NCI-H2196 treated with DMSO at 0.1 percent for 48 hours (cell line): ENCODE measurements at regions not wholly inside any gene's neighbourhood (a gene's known extent, or its start where the extent isn't known, plus 50 kb on each side); places are given as distances from the start of the nearest gene placed in this dataset.
"Not testable (repeated sequence)": the region's sequence is repeated elsewhere in the genome, so short reads cannot be mapped to it uniquely, and the experiment has no call there.

Experiments
- DNase-seq: peaks from one replicate; lab custom pipeline; 2025; ENCODE audit not compliant: unreplicated experiment; lab: John Stamatoyannopoulos, UW

DNA sequence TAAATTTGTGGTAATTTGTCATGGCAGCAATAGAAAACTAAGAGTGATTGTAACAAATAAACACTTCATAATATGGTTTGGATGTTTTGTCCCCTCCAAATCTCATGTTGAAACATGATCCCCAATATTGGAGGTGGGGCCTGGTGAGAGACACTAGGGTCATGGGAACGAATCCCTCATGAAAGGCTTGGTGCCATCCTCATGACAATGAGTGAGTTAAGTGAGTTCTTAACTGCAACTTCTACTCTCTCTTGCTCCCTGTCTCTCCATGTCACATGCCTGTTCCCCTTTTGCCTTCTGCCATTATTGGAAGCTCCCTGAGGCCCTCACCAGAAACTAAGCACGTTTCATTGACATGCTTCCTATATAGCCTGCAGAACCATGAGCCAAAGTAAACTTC lies 1233.2 kb downstream of the OLFM4 start:
- no peak for DNase-seq

DNA sequence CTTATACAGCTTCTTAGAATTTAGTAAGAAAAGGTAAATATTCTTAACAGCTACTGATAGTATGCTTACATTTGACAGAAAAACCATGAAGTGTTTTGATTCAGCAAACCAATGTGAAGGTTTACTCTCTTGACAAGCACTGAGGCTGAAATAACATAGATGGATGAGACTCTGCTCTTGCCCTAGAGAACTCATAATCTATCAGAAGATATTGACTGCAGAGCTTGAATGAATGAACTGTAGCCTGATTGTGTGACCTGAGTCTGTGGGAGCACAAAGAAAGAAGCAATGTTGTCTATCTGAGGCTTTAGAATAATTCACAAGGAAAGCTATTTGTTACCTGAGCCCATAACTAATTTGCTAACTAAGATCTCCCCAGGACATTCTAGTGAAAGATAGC lies 1235.3 kb downstream of the OLFM4 start:
- DNase-seq, result no peak

DNA sequence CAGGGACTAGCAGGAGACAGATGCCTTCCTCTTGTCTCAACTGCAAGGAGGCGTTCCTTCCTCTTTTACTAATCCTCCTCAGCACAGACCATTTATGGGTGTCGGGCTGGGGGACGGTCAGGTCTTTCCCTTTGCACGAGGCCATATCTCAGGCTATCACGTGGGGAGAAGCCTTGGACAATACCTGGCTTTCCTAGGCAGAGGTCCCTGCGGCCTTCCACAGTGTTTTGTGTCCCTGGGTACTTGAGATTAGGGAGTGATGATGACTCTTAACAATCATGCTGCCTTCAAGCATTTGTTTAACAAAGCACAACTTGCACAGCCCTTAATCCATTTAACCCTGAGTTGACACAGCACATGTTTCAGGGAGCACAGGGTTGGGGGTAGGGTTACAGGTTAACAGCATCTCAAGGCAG lies 1238.6 kb downstream of the OLFM4 start:
- not testable (repeated sequence) for DNase-seq

DNA sequence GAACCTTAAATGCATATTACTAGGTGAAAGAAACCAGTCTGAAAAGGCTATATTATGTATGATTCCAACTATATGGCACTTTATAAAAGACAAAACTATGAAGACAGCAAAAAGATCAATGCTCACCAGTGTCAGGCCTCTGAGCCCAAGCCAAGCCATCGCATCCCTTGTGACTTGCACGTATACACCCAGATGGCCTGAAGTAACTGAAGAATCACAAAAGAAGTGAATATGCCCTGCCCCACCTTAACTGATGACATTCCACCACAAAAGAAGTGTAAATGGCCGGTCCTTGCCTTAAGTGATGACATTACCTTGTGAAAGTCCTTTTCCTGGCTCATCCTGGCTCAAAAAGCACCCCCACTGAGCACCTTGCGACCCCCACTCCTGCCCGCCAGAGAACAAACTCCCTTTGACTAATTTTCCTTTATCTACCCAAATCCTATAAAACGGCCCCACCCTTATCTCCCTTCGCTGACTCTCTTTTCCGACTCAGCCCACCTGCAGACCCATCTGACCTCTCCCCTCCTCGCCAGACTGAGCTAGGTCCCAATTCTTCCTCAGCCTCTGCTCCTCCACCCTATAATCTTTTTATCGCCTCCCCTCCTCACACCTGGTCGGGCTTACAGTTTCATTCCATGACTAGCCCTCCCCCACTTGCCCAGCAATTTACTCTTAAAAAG lies 1239.5 kb downstream of the OLFM4 start:
- not testable (repeated sequence) for DNase-seq

DNA sequence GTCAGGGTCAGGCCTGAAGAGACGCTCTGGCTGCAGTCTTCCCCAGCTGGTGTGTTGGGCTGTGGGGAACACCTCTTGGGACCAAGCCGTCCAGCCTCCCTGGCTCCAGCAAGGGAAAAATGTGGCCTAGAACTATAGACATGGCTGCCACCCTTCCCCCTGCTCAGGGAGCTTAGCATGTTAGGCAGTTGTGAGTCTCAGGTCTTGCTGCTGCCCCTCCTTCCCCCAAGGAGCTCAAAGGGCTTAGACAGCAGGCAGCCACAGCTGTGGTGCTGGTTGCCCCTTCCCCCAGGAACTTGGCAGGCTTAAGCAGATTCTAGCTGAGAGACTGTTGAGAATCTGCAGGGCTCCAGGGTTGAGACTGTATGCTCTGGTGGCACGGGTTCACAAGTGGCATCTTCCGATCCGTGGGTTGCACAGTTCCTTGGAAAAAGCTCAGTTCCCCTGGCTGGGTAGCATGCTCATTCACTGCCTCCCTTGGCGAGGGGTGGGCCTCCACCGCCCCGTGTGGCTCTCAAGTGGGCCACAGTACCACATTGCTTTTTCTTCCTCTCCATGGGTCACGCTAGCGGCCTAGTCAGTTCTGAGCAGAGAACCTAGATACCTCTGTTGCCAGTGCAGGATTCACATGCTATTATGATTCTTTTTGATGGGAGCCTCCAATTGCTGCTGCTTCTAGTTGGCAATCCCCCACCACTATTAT lies 1258.6 kb downstream of the OLFM4 start:
- no peak for DNase-seq

DNA sequence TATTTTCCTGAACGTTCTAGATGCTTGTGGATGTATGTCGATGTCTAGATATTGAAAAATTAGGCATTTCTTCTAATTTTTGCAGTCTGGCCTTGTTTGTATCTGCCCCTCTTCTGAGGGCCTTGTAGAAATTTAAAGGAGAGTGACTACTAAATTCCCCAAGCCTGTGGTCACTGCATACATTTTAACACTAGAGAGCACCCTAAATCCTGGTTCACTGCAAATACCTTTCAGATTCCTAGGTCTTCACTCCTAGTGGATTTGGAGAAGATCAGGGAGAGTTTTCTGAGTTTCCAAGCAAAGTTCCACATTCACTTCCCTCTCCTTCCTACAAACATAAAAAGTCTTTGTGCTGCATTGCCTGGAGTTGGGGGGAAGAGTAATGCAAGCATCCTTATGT lies 1272.5 kb downstream of the OLFM4 start:
- no peak for DNase-seq

DNA sequence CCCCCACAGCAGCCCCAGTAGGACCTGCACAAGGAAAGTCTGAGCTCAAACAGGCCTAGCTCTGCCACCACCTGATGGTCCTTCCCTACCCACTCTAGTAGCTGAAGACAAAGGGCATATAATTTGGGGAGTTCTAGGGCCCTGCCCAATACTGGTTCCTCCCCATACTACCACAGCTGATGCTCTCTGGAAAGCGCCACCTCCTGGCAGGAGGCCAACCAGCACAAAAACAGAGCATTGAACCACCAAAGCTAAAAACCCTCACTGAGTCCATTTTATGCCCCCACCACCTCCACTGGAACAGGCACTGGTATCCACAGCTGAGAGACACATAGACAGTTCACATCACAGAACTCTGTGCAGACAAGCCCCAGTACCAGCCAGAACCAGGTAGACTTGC lies 1276.8 kb downstream of the OLFM4 start:
- DNase-seq, result no peak

DNA sequence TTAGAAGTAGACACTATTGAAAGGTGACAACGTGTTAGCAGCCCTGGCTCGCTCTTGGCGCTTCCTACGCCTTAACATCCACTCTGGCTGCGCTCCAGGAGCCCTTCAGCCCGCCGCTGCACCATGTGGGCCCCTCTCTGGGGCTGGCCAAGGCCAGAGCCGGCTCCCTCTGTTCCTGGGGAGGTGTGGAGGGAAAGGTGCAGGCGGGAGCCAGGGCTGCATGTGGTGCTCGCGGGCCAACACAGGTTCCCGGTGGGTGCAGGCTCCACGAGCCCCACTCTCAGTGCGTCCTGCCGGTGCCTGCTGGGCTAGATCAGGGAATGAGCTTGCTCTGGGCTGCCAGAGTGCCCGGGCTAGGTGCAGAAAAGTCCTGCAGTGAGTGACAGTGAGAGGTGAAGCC lies 1284.3 kb downstream of the OLFM4 start:
- no peak for DNase-seq

DNA sequence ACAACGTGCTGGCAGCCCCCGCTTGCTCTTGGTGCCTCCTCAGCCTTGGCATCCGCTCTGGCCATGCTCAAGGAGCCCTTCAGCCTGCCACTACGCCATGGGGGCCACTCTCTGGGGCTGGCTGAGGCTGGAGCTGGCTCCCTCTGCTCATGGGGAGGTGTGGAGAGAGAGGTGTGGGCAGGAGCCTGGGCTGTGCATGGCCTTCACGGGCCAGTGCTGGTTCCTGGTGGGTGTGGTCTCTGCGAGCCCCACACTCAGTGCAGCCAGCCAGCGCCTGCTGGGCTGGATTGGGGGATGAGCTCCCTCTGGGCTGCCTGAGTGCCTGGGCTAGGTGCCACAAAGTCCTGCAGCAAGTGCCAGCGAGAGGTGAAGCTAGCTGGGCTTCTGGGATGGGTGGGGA lies 1289.1 kb downstream of the OLFM4 start:
- no peak for DNase-seq

DNA sequence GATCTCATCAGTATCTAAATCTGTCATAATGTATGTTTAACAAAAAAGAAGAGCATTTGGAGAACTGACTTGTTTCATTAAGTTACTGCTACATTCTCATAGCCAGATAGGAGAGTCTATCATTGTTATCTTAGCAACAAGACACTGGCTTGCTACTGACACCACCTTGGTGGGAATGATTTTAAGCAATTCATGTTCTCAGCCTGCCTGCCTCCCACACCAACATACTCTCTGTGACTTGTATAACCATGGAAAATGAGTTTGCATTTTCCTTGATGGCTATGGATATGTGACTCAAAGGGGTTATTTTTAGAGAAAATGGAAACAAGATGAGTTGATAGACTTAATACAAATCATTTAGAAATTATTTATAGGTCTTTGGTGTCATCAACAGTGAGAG lies 1308.9 kb downstream of the OLFM4 start:
- DNase-seq, result no peak

DNA sequence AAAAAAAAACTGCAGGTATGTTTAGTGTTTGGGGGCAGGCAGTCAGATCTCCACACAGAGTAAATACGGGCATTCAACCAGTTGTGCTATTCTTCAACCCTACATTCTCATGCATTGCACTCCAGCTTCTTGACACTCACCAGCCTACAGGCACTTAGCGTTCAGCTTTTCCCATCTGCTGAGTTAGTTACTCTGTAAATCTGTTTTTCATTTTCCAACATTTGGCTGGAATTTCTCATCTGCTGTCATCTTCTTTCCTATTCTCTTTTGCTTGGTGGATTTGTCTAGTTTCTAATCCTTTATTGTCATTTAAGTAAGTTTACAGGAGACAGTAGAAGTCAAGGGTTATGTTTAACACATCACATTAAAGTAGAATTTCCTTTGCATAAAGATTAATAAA lies 1318.9 kb downstream of the OLFM4 start:
- no peak for DNase-seq

DNA sequence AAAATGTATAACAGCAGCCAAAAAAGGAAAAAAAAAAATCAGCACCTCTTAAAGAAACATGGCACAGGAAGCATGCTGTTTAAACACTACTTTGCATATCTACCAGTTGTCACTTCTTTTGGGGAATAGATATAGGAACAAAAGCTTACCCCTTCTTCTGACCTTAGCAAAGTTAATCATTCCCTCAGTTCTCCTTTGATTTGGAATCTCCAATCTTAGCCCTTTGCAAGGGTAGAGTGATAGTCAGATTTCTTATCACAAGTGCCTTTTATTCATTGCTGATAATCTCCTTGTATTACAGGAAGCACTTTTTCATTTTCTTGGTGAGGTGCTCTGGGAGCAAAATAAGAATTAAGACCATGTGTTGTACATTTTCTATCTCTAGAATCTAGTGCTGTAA lies 1327.6 kb downstream of the OLFM4 start:
- no peak for DNase-seq

DNA sequence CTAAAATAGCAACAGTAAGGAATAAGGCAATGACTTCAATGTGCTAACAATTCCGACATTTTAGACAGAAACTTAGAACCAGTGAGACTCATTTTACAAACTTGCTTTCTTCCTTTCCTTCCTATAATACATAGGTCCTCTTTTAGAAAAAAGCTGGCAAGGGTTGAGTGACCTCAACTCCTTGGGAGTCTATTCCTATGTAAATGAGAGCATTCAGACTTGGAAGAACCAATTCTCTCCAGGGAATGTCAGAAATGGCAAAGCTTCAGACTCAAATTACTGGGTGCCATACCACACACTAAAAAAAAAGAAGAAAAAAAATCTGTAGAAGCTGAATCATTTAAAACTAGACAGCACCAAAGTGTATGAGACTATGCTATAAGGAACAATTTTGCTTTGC lies 1328.2 kb downstream of the OLFM4 start:
- no peak for DNase-seq

DNA sequence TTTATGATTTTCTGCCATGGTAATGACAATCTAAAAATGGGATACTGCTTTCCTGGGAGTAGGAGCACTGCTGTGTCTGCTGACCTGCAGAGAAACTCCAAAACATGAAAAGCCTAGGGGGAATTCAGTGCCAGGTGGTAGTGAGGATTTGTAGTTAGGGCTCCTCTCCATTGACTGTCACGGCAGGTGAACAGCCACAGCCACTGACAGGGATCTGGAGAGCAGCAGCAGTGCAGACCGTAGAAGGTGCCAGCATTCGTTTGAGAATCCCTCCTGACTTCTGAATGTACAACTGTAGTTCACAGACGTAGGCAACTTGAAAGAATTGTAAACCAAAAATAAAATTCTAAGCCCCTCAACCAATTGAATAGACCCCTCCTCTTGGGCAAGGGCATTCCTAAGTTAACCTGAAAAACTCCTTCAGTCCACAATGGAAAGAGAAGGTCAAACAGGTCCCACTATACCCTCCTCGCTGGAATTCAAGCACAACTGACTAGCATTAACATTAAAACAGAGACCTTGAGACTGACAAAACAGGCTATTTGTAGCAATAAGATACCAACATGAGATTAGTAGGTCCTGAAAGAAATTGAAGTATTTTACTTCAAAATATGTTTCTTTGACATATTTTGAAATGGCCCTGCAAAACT lies 1328.8 kb downstream of the OLFM4 start:
- no peak for DNase-seq

DNA sequence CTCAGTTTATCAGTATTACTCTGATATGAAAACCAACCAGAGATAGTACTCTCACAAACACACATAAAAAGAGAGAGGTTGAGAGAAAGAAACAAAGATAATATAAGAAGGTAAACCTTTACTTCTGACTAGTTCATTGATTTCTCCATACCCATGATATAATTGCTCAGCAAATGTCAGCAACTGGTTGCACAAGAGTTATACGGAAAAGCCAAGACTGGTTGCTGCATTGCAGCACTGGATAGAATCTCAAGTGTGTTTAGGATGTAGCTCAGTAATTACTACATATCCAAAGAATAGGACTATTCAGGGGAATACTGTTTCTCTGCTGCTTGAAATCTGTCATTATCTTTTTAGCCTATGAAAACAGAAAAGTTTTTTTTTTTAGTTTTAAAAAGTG lies 1332.8 kb downstream of the OLFM4 start:
- no peak for DNase-seq

DNA sequence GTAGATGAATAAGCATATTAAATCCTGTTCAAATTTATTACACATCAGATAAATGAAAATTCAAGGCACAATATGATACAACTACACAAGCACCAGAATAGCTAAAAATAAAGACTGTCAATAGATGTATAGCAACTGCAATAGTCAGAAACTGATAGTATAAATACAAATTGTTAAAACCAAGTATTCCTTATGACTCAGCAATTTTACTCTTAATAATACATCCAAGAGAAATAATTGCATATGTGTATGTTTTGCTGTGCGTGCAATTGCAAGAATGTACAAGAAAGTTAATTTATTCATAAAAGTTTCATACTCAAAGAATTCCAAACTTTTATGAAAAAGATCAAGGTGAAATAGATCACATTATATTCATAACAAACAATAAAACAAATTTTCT lies 1338.1 kb downstream of the OLFM4 start:
- DNase-seq, result no peak

DNA sequence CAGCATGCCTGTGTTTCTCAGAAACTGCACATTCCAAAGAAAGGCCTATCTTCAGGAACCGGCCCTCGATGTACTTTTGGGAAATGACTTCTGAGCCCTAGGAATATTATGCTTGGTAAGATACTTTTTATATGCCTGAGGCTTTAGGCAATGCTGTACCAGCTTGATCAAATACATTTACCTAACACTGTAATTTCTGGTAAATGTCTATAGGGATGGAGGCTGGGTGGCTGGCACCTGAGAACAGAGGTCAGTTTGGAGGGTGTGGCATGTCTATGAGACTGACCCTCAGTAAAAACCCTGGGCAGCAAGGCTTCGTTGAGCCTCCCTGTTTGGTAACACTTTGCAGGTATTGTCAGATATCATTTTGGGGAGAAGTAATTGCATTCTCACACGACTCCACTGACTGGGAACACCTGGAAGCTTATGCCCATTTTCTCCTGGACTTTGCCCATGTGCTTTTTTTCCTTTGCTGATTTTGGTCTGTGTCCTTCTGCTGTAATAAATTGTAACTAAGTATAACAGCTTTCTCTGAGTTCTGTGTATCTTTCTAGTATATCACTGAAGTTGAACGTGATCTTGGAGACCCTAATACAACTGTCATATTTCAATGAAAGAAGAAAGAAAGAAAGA lies 1339.1 kb downstream of the OLFM4 start:
- DNase-seq, result no peak

DNA sequence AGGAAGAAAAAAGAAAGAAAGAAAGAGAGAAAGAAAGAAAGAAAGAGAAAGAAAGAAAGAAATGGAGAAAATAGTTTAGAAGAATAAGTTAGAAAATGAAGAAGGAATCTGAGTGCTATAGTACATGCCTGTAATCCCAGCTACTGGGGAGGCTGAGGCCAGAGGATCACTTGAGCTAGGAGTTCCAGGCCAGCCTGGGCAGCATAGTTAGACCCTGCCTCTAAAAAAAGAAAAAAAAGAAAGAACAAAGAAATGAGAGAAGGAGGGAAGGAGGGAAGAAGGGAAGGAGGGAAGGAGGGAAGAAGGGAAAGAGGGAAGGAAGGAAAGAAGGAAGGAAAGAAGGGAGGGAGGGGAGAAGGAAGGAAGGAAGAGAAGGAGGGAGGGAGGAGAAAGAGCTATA lies 1339.8 kb downstream of the OLFM4 start:
- DNase-seq, result no peak

DNA sequence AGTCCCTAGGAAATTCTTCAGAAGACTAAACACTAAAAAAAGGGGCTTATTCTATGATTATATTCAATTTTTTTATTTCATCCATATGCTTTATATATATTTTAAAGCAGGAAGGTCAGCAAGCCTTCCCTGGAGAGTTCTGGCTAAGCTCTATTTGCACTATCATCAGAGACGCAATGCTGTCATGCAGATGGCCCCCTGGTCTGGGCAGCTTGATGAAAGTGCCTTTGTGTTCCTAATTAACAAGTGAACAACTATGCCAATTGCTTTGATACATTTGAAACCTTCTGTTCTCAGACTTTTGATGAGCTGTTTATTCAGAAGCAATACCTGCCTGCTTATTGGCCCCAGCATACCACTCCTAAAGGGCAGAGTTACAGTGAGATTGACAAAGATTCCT lies 1344.6 kb downstream of the OLFM4 start:
- no peak for DNase-seq

DNA sequence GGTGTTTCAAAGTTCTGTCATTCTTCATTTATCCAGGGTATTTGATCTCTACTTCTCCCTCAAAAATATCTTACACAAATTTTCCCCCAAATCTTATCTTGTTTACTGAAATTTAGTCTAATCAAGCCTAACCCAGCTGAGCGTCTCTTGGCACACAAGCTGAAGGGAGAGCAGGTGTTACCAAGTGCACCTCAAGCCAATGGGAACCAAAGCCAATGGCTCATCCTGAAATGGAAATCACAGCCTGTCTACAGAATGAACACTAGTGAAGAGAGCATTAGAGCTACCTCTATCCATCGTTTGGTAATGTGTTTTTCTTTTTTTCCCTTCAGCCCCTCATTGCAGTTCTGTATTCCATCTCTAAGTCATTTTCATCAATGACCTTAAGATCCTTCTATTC lies 1350.8 kb downstream of the OLFM4 start:
- no peak for DNase-seq

DNA sequence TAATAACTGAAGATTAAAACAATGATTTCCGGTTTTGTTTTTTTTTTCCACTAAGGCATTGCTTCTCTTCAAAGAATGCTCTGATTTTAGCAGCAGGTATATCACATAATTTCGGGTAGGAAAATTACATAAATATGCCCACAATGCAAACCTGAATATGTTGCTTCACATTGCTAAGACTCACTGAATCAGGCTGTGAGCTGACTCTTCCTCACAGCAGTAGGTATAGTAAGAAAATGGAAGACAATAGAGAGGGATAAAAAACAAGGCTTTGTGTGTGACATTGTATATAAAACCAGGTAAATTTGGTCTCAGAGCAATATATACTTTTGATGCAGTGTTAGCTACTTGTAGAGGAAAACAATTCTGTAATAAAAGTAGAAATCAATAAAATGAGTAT lies 1355.0 kb downstream of the OLFM4 start:
- DNase-seq, result no peak

DNA sequence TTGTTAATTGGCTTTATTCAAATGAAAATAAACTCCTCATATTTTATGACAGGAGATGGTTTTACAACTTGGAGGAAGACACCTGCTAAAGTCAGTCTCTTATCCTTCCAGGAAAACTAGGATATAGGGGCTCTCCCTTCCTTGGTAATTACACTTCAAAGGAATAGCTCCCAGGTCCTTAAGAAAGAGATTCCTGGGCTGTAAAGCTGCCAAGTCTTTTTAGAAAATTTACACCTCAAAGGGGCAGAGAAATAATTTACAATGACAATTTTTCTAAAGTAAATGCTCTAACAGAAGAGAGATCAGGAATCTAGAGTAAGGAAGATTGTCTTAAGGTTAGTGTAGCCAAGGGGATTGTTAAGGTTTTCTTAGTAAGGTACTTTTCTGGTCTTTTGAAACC lies 1359.0 kb downstream of the OLFM4 start:
- no peak for DNase-seq
